ENCODE measurements at regions not wholly inside any gene's neighbourhood (a gene's known extent, or its start where the extent isn't known, plus 50 kb on each side); places are given as distances from the start of the nearest gene placed in this dataset.

DNA sequence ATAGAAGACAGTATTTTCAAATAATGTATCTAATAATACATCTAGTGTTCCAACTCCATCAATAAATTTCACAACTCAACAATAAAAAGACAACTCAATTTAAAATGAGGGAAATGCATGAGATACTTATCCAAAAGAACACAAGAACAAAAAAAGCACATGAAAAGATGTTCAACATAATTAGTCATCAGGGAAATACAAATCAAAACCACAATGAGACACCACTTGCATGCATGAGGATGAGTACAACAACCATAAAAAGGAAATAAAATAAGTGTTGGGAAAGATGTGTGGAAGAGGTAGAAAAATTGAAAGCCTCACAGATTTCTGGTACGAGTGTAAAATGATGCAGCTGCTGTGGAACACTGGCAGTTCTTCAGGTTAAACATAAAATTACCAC lies 111.6 kb upstream of the PTPRZ1 start:
- Histone ChIP-seq H3K27ac (no peak overlapping the region), H3K27me3 (no peaks in the 10 kb centered on the region), H3K4me1 (no peaks in the 10 kb centered on the region), H3K9me3 (no peaks in the 10 kb centered on the region), H3K4me3 (no peak overlapping the region), H3K36me3 (no peaks in the 10 kb centered on the region)
- intact Hi-C loops (cut with DNase I; ENCODE audit: low total_unique reads), result no loop called here
- DNase-seq, result no peak
- TF ChIP-seq, protein P1, sequence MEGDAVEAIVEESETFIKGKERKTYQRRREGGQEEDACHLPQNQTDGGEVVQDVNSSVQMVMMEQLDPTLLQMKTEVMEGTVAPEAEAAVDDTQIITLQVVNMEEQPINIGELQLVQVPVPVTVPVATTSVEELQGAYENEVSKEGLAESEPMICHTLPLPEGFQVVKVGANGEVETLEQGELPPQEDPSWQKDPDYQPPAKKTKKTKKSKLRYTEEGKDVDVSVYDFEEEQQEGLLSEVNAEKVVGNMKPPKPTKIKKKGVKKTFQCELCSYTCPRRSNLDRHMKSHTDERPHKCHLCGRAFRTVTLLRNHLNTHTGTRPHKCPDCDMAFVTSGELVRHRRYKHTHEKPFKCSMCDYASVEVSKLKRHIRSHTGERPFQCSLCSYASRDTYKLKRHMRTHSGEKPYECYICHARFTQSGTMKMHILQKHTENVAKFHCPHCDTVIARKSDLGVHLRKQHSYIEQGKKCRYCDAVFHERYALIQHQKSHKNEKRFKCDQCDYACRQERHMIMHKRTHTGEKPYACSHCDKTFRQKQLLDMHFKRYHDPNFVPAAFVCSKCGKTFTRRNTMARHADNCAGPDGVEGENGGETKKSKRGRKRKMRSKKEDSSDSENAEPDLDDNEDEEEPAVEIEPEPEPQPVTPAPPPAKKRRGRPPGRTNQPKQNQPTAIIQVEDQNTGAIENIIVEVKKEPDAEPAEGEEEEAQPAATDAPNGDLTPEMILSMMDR (IDR thresholded peaks at IDR 0.05), result no peak
- TF ChIP-seq POLR2A (IDR thresholded peaks at IDR 0.05) (no peak), POLR2AphosphoS5 (IDR thresholded peaks at IDR 0.05) (no peak), EP300 (IDR thresholded peaks at IDR 0.05) (no peak)
- 47 to 92% (median 79%) methylated on average over 1 of the region's 1 CpG for WGBS, 5 donors

DNA sequence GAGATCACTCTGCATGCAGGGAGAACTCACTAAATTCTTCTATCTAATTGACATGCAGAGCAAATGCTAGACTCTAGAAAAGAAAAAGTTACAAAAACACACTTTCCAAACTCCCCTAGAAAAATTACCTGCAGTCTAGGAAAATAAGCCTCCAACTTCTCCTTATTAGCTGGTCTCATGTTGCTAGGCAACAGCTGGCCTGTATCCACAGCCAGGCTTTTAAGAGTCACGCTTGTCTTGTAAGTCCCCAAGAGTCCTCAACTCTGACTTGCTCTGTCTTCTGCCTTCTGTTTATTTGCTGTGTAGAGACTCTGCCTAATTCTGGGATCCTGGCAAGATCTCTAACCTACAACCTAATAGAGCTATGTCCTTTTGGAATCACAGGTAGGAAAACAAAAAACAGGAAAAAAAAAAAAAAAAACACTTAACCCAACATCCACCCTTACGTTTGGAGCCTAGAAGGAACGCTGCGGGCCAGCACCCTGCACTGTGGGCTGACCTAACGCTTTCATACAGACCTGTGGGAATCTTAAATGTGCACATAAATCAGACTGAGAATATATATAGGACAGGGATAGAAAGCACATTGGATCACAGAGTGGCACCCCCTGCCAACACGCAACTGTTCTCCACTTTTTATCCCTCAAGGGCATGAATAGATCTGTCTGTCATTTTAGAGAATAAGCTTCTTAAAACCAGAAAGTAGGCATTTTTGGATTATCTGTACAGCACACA lies 117.0 kb upstream of the PTPRZ1 start:
- TF ChIP-seq, protein P1 (IDR thresholded peaks at IDR 0.05), result no peak
- no peak for TF ChIP-seq POLR2A (IDR thresholded peaks at IDR 0.05)
- TF ChIP-seq EP300 (IDR thresholded peaks at IDR 0.05), result no peak
- no peak for TF ChIP-seq POLR2AphosphoS5 (IDR thresholded peaks at IDR 0.05)
- Histone ChIP-seq H3K27me3 (no peaks in the 10 kb centered on the region), H3K27ac (no peak overlapping the region), H3K36me3 (no peaks in the 10 kb centered on the region), H3K4me1 (peaks cover 0 to 6% (median 0%) of the 10 kb centered on the region in 4 donors), H3K4me3 (no peak overlapping the region), H3K9me3 (no peaks in the 10 kb centered on the region)
- DNase-seq, result peak; percentile 39 to 49
- intact Hi-C loops (cut with DNase I; ENCODE audit: low total_unique reads), result no loop called here
- WGBS, 5 donors, result 69 to 74% (median 71%) methylated on average over 6 of the region's 6 CpGs

DNA sequence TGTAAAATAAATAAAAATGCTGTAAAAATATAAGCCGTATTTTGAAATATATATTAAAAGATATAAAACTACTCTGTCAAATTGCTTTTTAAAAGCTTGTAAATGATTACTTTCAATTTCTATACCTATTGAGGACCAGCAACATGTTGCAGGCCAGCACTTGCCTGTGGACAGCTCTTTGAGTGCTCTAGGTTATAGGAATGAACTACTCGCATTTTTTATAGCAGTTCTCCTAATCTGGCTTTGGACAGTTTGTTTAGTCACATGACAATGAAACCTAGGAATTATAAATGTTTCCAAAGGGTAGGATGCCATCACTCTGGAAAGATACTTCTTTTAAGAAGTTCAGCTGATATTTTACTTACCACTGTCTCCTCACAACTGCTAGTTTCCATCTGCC lies 117.7 kb upstream of the PTPRZ1 start:
- no peak overlapping the region for H3K4me3 ChIP-seq
- no peaks in the 10 kb centered on the region for H3K27me3 ChIP-seq
- H3K27ac ChIP-seq, result no peak overlapping the region
- no peak for TF ChIP-seq POLR2A (IDR thresholded peaks at IDR 0.05)
- TF ChIP-seq, protein P1 (IDR thresholded peaks at IDR 0.05), result no peak
- TF ChIP-seq POLR2AphosphoS5 (IDR thresholded peaks at IDR 0.05), result no peak
- no peak for TF ChIP-seq EP300 (IDR thresholded peaks at IDR 0.05)
- intact Hi-C loops (cut with DNase I; ENCODE audit: low total_unique reads), result no loop called here
- no peaks in the 10 kb centered on the region for H3K9me3 ChIP-seq
- 57 to 70% (median 59%) methylated on average over 2 of the region's 2 CpGs for WGBS, 5 donors
- DNase-seq, result peak in 1 of 2 donors; percentile 28
- no peaks in the 10 kb centered on the region for H3K36me3 ChIP-seq
- peaks cover 0 to 6% (median 0%) of the 10 kb centered on the region in 4 donors for H3K4me1 ChIP-seq

DNA sequence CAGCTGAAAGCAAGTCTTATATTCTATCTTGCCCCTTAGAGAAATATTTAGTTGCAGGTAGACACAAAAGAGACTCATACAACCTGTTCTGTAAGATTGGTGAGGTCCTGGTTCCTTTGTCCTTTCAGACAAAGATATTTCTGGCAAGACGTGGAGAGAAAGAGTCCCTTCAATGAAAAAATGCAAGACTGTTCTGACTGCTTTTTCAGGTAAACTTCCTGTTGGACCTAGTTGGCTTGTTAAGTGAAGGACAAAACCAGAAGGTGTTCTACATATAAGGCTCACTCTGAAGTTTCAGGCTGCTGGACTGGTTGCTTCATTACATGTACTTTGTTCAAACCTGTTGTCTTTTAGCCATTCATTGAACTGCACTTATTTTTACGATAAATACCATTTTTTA lies 119.0 kb upstream of the PTPRZ1 start:
- Histone ChIP-seq H3K36me3 (no peaks in the 10 kb centered on the region), H3K4me3 (no peak overlapping the region), H3K4me1 (peaks cover 0 to 6% (median 0%) of the 10 kb centered on the region in 4 donors), H3K27ac (peak overlapping the region in 2 of 5 donors; percentile 3 to 43), H3K9me3 (no peaks in the 10 kb centered on the region), H3K27me3 (no peaks in the 10 kb centered on the region)
- WGBS, 5 donors, result 25 to 57% (median 45%) methylated on average over 2 of the region's 2 CpGs
- DNase-seq, result peak in 1 of 2 donors; percentile 35
- intact Hi-C loops (cut with DNase I; ENCODE audit: low total_unique reads), result no loop called here
- TF ChIP-seq POLR2AphosphoS5 (IDR thresholded peaks at IDR 0.05) (no peak), EP300 (IDR thresholded peaks at IDR 0.05) (no peak), POLR2A (IDR thresholded peaks at IDR 0.05) (no peak)
- TF ChIP-seq, protein P1 (IDR thresholded peaks at IDR 0.05), result no peak

Measured in stomach (tissue), 8 donors.